ENCODE measurements at regions not wholly inside any gene's neighbourhood (a gene's known extent, or its start where the extent isn't known, plus 50 kb on each side); places are given as distances from the start of the nearest gene placed in this dataset.

GRCh38 chr5:154679501-154679900 is 75.7 kb upstream of the LARP1 start:
- H3K9me3 ChIP-seq (ENCODE audit: control insufficient read depth in 2 of 3, insufficient read depth in 1 of 3, low read length in 3 of 3) = no peaks in the 10 kb centered on the region
- no peak overlapping the region for H3K4me3 ChIP-seq (ENCODE audit: low read length in 3 of 3)
- H3K4me1 ChIP-seq (ENCODE audit: control insufficient read depth in 2 of 3, insufficient read depth in 2 of 3, low read depth in 1 of 3, low read length in 3 of 3) = peaks cover 0 to 8% (median 5%) of the 10 kb centered on the region in 3 donors
- no peak overlapping the region for H3K9ac ChIP-seq (ENCODE audit: low read length in 3 of 3)
- no peak overlapping the region for H3K27ac ChIP-seq (ENCODE audit: low read depth in 2 of 2, low read length in 2 of 2)
- intact Hi-C loops (cut with DNase I) = no loop called here
- DNase-seq (no peak), FAIRE-seq (no peak)
- H3K36me3 ChIP-seq (ENCODE audit: control insufficient read depth in 2 of 3, insufficient read depth in 3 of 3, low read length in 3 of 3) = no peaks in the 10 kb centered on the region
- no peaks in the 10 kb centered on the region for H3K27me3 ChIP-seq (ENCODE audit: control insufficient read depth, insufficient read depth, low read length)
- TF ChIP-seq, protein P1, sequence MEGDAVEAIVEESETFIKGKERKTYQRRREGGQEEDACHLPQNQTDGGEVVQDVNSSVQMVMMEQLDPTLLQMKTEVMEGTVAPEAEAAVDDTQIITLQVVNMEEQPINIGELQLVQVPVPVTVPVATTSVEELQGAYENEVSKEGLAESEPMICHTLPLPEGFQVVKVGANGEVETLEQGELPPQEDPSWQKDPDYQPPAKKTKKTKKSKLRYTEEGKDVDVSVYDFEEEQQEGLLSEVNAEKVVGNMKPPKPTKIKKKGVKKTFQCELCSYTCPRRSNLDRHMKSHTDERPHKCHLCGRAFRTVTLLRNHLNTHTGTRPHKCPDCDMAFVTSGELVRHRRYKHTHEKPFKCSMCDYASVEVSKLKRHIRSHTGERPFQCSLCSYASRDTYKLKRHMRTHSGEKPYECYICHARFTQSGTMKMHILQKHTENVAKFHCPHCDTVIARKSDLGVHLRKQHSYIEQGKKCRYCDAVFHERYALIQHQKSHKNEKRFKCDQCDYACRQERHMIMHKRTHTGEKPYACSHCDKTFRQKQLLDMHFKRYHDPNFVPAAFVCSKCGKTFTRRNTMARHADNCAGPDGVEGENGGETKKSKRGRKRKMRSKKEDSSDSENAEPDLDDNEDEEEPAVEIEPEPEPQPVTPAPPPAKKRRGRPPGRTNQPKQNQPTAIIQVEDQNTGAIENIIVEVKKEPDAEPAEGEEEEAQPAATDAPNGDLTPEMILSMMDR (IDR thresholded peaks at IDR 0.05; ENCODE audit: borderline replicate concordance, extremely low read depth, insufficient read depth) = no peak

DNA sequence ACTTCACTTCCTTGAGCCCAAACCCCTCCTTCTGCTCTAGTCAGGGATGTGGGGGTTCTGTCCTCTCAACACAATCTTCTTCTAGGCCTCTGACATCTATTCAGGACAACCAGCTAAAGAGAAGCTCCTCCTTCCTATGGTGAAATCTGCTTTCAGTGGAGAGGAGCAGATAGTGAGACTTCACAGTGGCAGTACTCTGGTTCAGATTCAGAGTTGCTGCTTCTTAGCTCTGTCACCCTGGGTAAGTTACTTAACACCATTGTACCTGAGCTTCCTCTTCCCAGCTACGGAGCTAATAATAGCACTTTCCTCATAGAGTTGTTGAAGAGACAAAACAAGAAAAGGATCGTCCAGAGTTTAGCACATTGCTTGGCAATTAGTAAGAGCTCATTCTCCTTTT is 77.3 kb upstream of the LARP1 start:
- Histone ChIP-seq H3K27ac (ENCODE audit: low read depth in 2 of 2, low read length in 2 of 2) (no peak overlapping the region), H3K36me3 (ENCODE audit: control insufficient read depth in 2 of 3, insufficient read depth in 3 of 3, low read length in 3 of 3) (no peaks in the 10 kb centered on the region), H3K4me3 (ENCODE audit: low read length in 3 of 3) (no peak overlapping the region), H3K9ac (ENCODE audit: low read length in 3 of 3) (no peak overlapping the region), H3K4me1 (ENCODE audit: control insufficient read depth in 2 of 3, insufficient read depth in 2 of 3, low read depth in 1 of 3, low read length in 3 of 3) (no peaks in the 10 kb centered on the region), H3K27me3 (ENCODE audit: control insufficient read depth, insufficient read depth, low read length) (no peaks in the 10 kb centered on the region), H3K9me3 (ENCODE audit: control insufficient read depth in 2 of 3, insufficient read depth in 1 of 3, low read length in 3 of 3) (no peaks in the 10 kb centered on the region)
- intact Hi-C loops (cut with DNase I) = no loop called here
- no peak for FAIRE-seq
- TF ChIP-seq, protein P1 (IDR thresholded peaks at IDR 0.05; ENCODE audit: borderline replicate concordance, extremely low read depth, insufficient read depth) = no peak
- DNase-seq = no peak

DNA sequence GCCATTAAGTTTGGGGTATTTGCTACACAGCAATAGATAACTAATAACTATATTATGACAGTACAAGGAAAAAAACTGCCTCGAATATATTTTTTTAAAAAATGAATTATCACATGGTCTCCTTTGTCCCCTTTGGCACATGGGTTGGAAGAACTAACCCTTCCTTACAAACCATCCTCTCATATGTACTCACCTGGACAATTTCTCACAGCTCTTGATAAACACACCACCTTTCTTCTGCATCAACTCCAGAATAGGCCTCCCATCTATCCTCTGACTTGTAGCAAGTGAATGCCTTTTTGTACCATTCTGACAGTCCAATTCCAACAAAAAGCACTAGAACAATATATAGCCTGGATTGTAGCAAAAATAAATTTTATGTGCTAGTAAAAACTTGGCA is 78.7 kb upstream of the LARP1 start:
- TF ChIP-seq, protein P1 (IDR thresholded peaks at IDR 0.05; ENCODE audit: borderline replicate concordance, extremely low read depth, insufficient read depth) = no peak
- H3K36me3 ChIP-seq (ENCODE audit: control insufficient read depth in 2 of 3, insufficient read depth in 3 of 3, low read length in 3 of 3) = no peaks in the 10 kb centered on the region
- no peaks in the 10 kb centered on the region for H3K4me1 ChIP-seq (ENCODE audit: control insufficient read depth in 2 of 3, insufficient read depth in 2 of 3, low read depth in 1 of 3, low read length in 3 of 3)
- DNase-seq (no peak), FAIRE-seq (no peak)
- no peaks in the 10 kb centered on the region for H3K9me3 ChIP-seq (ENCODE audit: control insufficient read depth in 2 of 3, insufficient read depth in 1 of 3, low read length in 3 of 3)
- H3K27me3 ChIP-seq (ENCODE audit: control insufficient read depth, insufficient read depth, low read length) = no peaks in the 10 kb centered on the region
- H3K4me3 ChIP-seq (ENCODE audit: low read length in 3 of 3) = no peak overlapping the region
- H3K9ac ChIP-seq (ENCODE audit: low read length in 3 of 3) = no peak overlapping the region
- H3K27ac ChIP-seq (ENCODE audit: low read depth in 2 of 2, low read length in 2 of 2) = no peak overlapping the region
- intact Hi-C loops (cut with DNase I) = no loop called here

DNA sequence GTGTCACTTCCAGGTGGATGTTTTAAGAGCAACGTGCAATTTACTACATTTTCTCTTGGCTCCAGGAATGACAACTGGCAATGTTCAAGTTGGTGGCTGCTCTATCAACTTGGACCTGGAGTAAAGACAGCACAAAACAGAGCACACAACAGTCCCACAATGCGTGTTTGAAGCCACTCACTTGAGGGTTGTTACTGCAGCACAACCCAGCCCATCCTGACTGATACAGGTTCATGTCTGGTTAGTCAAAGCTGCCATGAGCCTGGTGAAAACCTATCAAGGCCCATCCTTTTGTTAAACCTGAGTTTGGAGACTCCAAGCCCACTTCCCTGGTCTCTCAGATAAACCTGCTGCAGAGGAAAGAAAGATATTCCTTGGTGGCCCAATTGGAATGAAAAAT is 81.1 kb upstream of the LARP1 start:
- Histone ChIP-seq H3K9ac (ENCODE audit: low read length in 3 of 3) (no peak overlapping the region), H3K27me3 (ENCODE audit: control insufficient read depth, insufficient read depth, low read length) (no peaks in the 10 kb centered on the region), H3K4me1 (ENCODE audit: control insufficient read depth in 2 of 3, insufficient read depth in 2 of 3, low read depth in 1 of 3, low read length in 3 of 3) (no peaks in the 10 kb centered on the region), H3K36me3 (ENCODE audit: control insufficient read depth in 2 of 3, insufficient read depth in 3 of 3, low read length in 3 of 3) (no peaks in the 10 kb centered on the region), H3K27ac (ENCODE audit: low read depth in 2 of 2, low read length in 2 of 2) (no peak overlapping the region), H3K9me3 (ENCODE audit: control insufficient read depth in 2 of 3, insufficient read depth in 1 of 3, low read length in 3 of 3) (no peaks in the 10 kb centered on the region), H3K4me3 (ENCODE audit: low read length in 3 of 3) (no peak overlapping the region)
- DNase-seq = no peak
- TF ChIP-seq, protein P1 (IDR thresholded peaks at IDR 0.05; ENCODE audit: borderline replicate concordance, extremely low read depth, insufficient read depth) = no peak
- intact Hi-C loops (cut with DNase I) = no loop called here
- no peak for FAIRE-seq
